ENCODE measurements at regions not wholly inside any gene's neighbourhood (a gene's known extent, or its start where the extent isn't known, plus 50 kb on each side); places are given as distances from the start of the nearest gene placed in this dataset.
"Not testable (repeated sequence)": the region's sequence is repeated elsewhere in the genome, so short reads cannot be mapped to it uniquely, and the experiment has no call there.

DNA sequence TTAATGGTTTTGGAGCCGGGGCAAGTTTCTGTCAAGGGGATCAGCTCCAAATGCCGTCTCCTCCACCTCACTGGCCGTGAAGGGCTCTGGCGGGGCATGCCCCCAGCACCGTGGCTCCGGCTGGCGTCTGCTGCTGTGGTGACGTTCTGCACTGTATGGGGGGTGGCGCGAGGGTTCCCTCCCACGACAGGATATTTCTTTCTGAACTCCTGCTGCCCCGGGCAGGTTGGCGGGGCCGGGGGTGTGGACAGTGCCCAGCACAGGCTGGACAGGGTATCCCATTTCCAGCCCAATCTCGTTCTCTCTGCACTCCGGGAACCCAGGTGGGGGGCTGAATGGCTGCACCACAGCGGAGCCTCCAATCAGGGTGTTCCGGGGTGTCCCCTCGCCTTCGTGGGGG is 201.6 kb downstream of the BANP start:
- not testable (repeated sequence) for TF ChIP-seq POLR2A, POLR2AphosphoS5 (IDR thresholded peaks at IDR 0.05)

Data from prostate gland (tissue), 1 donor.